Endothelial cell of umbilical vein (primary cell): ENCODE measurements at regions not wholly inside any gene's neighbourhood (a gene's known extent, or its start where the extent isn't known, plus 50 kb on each side); places are given as distances from the start of the nearest gene placed in this dataset.

Source experiments
- BruUV-seq: library from RNA; stranded (reverse); fragments of 400-500 nt; replicated peaks from 2 replicates; lab custom pipeline; 2021; lab: Mats Ljungman, UMichigan
- CTCF ChIA-PET: fragments of 300-600, 350-600 bp; sonication (Branson Sonifier 250); formaldehyde crosslinking; loops from one replicate; lab custom pipeline; 2021; ENCODE audit warnings: antibody characterized with exemption, inconsistent platforms; lab: Charles Lee
- POLR2A ChIA-PET: fragments of 300-600, 350-600 bp; sonication (Branson Sonifier 250); formaldehyde crosslinking; loops from one replicate; lab custom pipeline; 2021; ENCODE audit warnings: antibody characterized with exemption, inconsistent platforms; lab: Charles Lee
- DNase-seq: peaks from one replicate; pipeline ENCODE4 v3.0.0-alpha.2; 2011; ENCODE audit warnings: low read depth, low spot score
- FAIRE-seq: peaks from 2 replicates; lab custom pipeline; 2011; peaks lifted over from hg19 to GRCh38; lab: Jason Lieb, UNC
- H2AFZ ChIP-seq: 2 replicates; pipeline ENCODE4 v1.6.0; 2012; ENCODE audit warnings: low read depth, low read length, control low read depth, inconsistent platforms
- H3K27ac ChIP-seq: 2 replicates; pipeline ENCODE4 v1.5.1; 2011; ENCODE audit warnings: low read depth, mild to moderate bottlenecking, control low read depth, low read length, moderate library complexity; ENCODE audit not compliant: insufficient read depth
- H3K27me3 ChIP-seq, 2 experiments: 2 replicates each; pipeline versions ENCODE4 v1.6.0 to v1.6.1; 2011; ENCODE audit warnings: low read length in 2 of 2, mixed read lengths in 1 of 2; ENCODE audit not compliant: control insufficient read depth in 2 of 2, insufficient read depth in 2 of 2
- H3K36me3 ChIP-seq, 2 experiments: 2 replicates in 1 of 2; 3 replicates in 1 of 2; pipeline ENCODE4 v1.5.1; 2011; ENCODE audit warnings: low read length in 2 of 2, mild to moderate bottlenecking in 1 of 2, moderate library complexity in 1 of 2; ENCODE audit not compliant: control insufficient read depth in 2 of 2, insufficient read depth in 2 of 2; ENCODE audit errors: extremely low read depth in 1 of 2
- H3K4me1 ChIP-seq: 3 replicates; pipeline ENCODE4 v1.5.1; 2011; ENCODE audit warnings: mild to moderate bottlenecking, low read length; ENCODE audit not compliant: control insufficient read depth, insufficient read depth; ENCODE audit errors: extremely low read depth
- H3K4me2 ChIP-seq: 2 replicates; pipeline ENCODE4 v1.6.1; 2011; ENCODE audit warnings: low read length, control low read depth, mixed read lengths; ENCODE audit not compliant: insufficient read depth
- H3K4me3 ChIP-seq, 3 experiments: fragments of 200-600 bp in 1 of 3; sonication (generic), shearing (Covaris generic) in 1 of 3; replicated peaks in 1 of 3; 2 replicates each; pipeline ENCODE4 v1.5.1; 2011 to 2016; ENCODE audit warnings: control low read depth in 3 of 3, low read length in 3 of 3, mild to moderate bottlenecking in 2 of 3, inconsistent platforms in 1 of 3, low read depth in 1 of 3, moderate library complexity in 1 of 3; ENCODE audit not compliant: insufficient read depth in 1 of 3
- H3K79me2 ChIP-seq: 2 replicates; pipeline ENCODE4 v1.6.0; 2012; ENCODE audit warnings: low read length, inconsistent platforms; ENCODE audit not compliant: control insufficient read depth, insufficient read depth
- H3K9ac ChIP-seq: replicated peaks from 2 replicates; pipeline ENCODE3; 2011; ENCODE audit warnings: low read length, control low read depth; ENCODE audit not compliant: insufficient read depth; ENCODE audit errors: extremely low read depth
- H3K9me1 ChIP-seq: replicated peaks from 3 replicates; pipeline ENCODE4 v1.6.0; 2011; ENCODE audit warnings: mild to moderate bottlenecking, low read length; ENCODE audit not compliant: control insufficient read depth, insufficient read depth; ENCODE audit errors: extremely low read depth
- H3K9me3 ChIP-seq: replicated peaks from 2 replicates; pipeline ENCODE4 v1.5.1; 2012; ENCODE audit warnings: low read length, inconsistent platforms; ENCODE audit not compliant: control insufficient read depth, insufficient read depth
- H4K20me1 ChIP-seq: replicated peaks from 2 replicates; pipeline ENCODE3; 2011; ENCODE audit warnings: mild to moderate bottlenecking, low read length; ENCODE audit not compliant: control insufficient read depth, insufficient read depth; ENCODE audit errors: extremely low read depth
- EZH2 ChIP-seq: IDR thresholded peaks from 2 replicates; pipeline ENCODE4 v1.6.1; 2012; ENCODE audit warnings: borderline replicate concordance, low read depth, mild to moderate bottlenecking, moderate library complexity, low read length, inconsistent platforms; ENCODE audit not compliant: severe bottlenecking
- FOS ChIP-seq: IDR thresholded peaks from 2 replicates; pipeline ENCODE4 v1.6.1; 2011; ENCODE audit warnings: mild to moderate bottlenecking, low read length, moderate library complexity, borderline replicate concordance; ENCODE audit not compliant: insufficient read depth
- GATA2 ChIP-seq: IDR thresholded peaks from 2 replicates; pipeline ENCODE4 v1.7.0; 2011; ENCODE audit warnings: low read depth, mild to moderate bottlenecking, moderate library complexity, mixed read lengths, low read length; ENCODE audit not compliant: insufficient read length, insufficient read depth
- JUN ChIP-seq: IDR thresholded peaks from 2 replicates; pipeline ENCODE4 v1.6.1; 2011; ENCODE audit warnings: borderline replicate concordance, low read depth; ENCODE audit not compliant: insufficient read length, insufficient read depth
- MYC ChIP-seq: IDR thresholded peaks from one replicate; pipeline ENCODE4 v1.6.1; 2011; ENCODE audit warnings: mild to moderate bottlenecking, low read depth, low read length
- POLR2A ChIP-seq: IDR thresholded peaks from 2 replicates; pipeline ENCODE4 v1.6.1; 2012; ENCODE audit warnings: low read depth, mild to moderate bottlenecking, control low read depth, low read length
- POLR2AphosphoS5 ChIP-seq: IDR thresholded peaks from 2 replicates; pipeline ENCODE4 v1.6.1; 2012; ENCODE audit warnings: low read depth, mild to moderate bottlenecking, control low read depth, low read length, moderate library complexity; ENCODE audit not compliant: insufficient read depth
- dilution Hi-C: fragments of 300-500 bp; cut with MboI; formaldehyde crosslinking; loops from one replicate; pipeline ENCODE4 v1.15.0; 2019; ENCODE audit warnings: low sequenced_read_pairs; ENCODE audit not compliant: extremely low pct_ligation_motif_present
- intact Hi-C: fragments of 100-400 bp; cut with micrococcal nuclease; formaldehyde crosslinking; loops from one replicate; pipeline ENCODE4 v1.10.0; 2022
- TF ChIP-seq, protein P1 (sequence below), 2 donors: IDR thresholded peaks; 1 replicate in 1 of 2; 2 replicates in 1 of 2; pipeline ENCODE4 v1.5.1; 2011; ENCODE audit warnings: low read length in 2 of 2, mild to moderate bottlenecking in 2 of 2, moderate library complexity in 2 of 2, control low read depth in 1 of 2, inconsistent platforms in 1 of 2, low read depth in 1 of 2; ENCODE audit not compliant: insufficient read depth in 1 of 2; ENCODE audit errors: extremely low read depth in 1 of 2
- TF ChIP-seq, protein P2 (sequence below): IDR thresholded peaks from 2 replicates; pipeline ENCODE4 v1.6.1; 2011; ENCODE audit not compliant: insufficient read depth, insufficient read length

DNA sequence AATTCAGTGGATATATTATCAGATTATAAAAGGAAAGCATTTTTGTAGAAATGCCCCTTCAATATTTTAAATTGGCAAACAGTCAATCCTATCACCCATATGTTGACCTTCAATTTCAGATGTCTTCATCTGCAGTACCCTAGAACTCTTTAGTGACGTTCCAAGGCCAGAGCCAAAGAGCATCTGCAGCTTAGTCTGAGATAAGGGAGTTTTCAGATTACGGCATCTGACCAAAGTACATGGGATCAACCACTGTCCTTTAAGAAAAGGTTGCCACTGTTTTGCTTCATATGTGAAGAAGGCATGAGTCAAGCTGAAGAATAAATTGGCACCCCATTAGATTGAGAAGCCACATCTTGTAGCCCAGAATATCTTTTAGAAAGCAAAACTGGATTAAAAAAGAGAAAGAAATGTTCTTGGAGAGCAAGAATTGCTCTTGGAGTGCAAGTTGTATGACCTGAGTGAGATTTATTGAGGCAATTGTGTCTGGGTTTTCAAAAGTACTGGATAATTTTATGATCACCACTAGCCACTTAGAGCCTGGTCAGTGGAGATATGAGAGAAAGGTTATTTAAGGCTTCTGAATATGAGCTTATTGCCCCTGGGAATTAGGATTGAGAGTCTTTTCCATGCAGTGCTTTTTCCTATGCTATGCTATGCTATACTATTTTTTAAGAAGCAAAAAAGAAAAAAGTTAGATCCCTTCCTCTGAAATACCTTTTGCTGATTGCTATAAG, 251.9 kb upstream of the NR3C2 start:
- Histone ChIP-seq H3K4me3 (no peak overlapping the region), H3K9me3 (no peaks in the 10 kb centered on the region), H2AFZ (no peak overlapping the region), H3K36me3 (no peaks in the 10 kb centered on the region), H3K4me2 (no peak overlapping the region), H4K20me1 (no peaks in the 10 kb centered on the region), H3K9ac (no peak overlapping the region), H3K9me1 (no peaks in the 10 kb centered on the region), H3K27me3 (no peaks in the 10 kb centered on the region), H3K27ac (no peak overlapping the region), H3K4me1 (no peaks in the 10 kb centered on the region), H3K79me2 (no peaks in the 10 kb centered on the region)
- TF ChIP-seq FOS, result no peak
- dilution Hi-C loops, result no loop called here
- no peak for DNase-seq
- no peak for FAIRE-seq
- intact Hi-C loops, result no loop called here
- BruUV-seq, result no TSS peak
- ChIA-PET POLR2A (no interaction called here), CTCF (interaction anchor here (1.3 kb wide), 1 partner anchor 10 kb away, joined by 3 read pairs; no protein-coding TSS in a partner anchor)

DNA sequence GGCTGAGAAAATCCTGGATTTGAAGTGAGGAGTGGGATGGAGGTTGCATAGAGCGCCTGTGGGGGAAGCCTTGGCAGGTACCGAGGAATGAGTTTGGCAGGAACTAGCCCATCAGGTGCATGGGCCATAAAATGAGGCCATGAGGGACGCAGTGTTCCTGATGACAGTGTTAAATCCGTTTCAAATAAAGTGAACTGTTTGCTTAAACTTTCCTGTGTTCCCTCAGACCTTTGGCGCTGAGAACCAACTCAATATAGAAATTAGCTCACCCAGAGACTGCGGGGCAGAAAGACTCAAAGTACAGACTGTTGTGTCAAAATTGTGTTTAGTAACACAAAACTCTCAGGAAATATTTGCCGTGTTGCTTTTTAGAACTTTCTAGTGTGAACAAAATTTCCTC, 250.0 kb upstream of the NR3C2 start:
- BruUV-seq, result no TSS peak
- CTCF ChIA-PET, result no interaction called here
- dilution Hi-C loops, result no loop called here

More for the DNA sequence above, 250.0 kb upstream of the NR3C2 start:
- Histone ChIP-seq H3K36me3 (no peaks in the 10 kb centered on the region), H3K4me1 (no peaks in the 10 kb centered on the region), H3K9me1 (no peaks in the 10 kb centered on the region), H3K9me3 (no peaks in the 10 kb centered on the region), H4K20me1 (no peaks in the 10 kb centered on the region), H3K4me3 (no peak overlapping the region), H3K27me3 (no peaks in the 10 kb centered on the region), H3K4me2 (no peak overlapping the region), H3K79me2 (no peaks in the 10 kb centered on the region), H3K9ac (no peak overlapping the region), H2AFZ (no peak overlapping the region), H3K27ac (no peak overlapping the region)
- TF ChIP-seq, protein P1, sequence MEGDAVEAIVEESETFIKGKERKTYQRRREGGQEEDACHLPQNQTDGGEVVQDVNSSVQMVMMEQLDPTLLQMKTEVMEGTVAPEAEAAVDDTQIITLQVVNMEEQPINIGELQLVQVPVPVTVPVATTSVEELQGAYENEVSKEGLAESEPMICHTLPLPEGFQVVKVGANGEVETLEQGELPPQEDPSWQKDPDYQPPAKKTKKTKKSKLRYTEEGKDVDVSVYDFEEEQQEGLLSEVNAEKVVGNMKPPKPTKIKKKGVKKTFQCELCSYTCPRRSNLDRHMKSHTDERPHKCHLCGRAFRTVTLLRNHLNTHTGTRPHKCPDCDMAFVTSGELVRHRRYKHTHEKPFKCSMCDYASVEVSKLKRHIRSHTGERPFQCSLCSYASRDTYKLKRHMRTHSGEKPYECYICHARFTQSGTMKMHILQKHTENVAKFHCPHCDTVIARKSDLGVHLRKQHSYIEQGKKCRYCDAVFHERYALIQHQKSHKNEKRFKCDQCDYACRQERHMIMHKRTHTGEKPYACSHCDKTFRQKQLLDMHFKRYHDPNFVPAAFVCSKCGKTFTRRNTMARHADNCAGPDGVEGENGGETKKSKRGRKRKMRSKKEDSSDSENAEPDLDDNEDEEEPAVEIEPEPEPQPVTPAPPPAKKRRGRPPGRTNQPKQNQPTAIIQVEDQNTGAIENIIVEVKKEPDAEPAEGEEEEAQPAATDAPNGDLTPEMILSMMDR (IDR thresholded peaks at IDR 0.05; ENCODE audit: extremely low read depth in 1 of 2, insufficient read depth in 1 of 2, low read depth in 1 of 2, low read length in 2 of 2), result no peak
- TF ChIP-seq GATA2, result no peak
- no peak for TF ChIP-seq JUN
- TF ChIP-seq EZH2, result no peak
- TF ChIP-seq, protein P2, sequence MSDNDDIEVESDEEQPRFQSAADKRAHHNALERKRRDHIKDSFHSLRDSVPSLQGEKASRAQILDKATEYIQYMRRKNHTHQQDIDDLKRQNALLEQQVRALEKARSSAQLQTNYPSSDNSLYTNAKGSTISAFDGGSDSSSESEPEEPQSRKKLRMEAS, result no peak
- TF ChIP-seq POLR2AphosphoS5, result no peak
- TF ChIP-seq POLR2A, result no peak
- no peak for TF ChIP-seq MYC
- TF ChIP-seq FOS, result no peak
- FAIRE-seq (no peak), DNase-seq (no peak)
- POLR2A ChIA-PET, result no interaction called here
- intact Hi-C loops, result no loop called here
